OCI-LY7 (cell line): ENCODE measurements at regions not wholly inside any gene's neighbourhood (a gene's known extent, or its start where the extent isn't known, plus 50 kb on each side); places are given as distances from the start of the nearest gene placed in this dataset.

Source experiments
- EZH2phosphoT487 ChIP-seq: fragments of 200-600 bp; sonication (generic); IDR thresholded peaks from 2 replicates; pipeline ENCODE4 v1.6.1; 2018; ENCODE audit warnings: low read depth, borderline replicate concordance, mild to moderate bottlenecking, mixed run types, antibody characterized with exemption, low read length, moderate library complexity, mixed read lengths
- TF ChIP-seq, protein P1 (sequence below): fragments of 200-600 bp; sonication (generic); conservative IDR thresholded peaks from 2 replicates; pipeline ENCODE4 v1.5.1; 2014; ENCODE audit warnings: mild to moderate bottlenecking, antibody characterized with exemption, low read length, moderate library complexity, mixed read lengths

DNA sequence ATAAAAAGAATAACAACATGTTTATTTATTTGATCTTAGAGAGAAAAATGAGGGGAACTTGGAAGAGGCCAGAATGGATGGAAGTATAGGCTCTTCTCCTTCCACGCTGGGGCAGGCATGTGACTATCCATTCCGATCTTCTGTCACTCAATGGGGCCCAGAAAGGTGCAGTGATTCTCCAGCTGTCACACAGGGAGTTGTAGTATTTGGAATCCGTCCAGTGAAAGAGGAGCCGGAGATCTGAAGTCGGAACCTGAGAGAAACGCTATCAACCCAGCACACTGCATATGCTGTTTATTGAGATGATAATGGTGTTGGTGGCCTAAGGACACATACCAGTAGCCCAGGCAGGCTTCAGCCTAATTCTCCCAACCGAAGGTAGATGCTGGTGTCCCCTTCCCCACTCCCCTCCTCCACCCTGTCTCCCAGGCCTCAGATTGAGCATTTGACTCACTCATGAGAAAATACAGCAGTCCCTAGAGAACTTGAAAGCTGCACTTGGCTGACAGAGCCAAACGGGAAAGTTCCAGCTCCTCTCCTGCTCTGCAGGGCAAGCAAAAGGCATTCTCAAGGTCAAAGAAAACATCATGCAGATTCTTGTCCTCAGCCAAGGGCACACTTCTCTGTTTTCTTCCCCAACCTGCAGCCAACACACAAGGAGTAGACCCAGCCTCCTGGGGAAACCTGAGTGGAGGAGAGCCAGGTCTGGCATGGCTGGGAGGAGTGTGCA lies 100.4 kb downstream of the IRF2BPL start:
- TF ChIP-seq, protein P1, sequence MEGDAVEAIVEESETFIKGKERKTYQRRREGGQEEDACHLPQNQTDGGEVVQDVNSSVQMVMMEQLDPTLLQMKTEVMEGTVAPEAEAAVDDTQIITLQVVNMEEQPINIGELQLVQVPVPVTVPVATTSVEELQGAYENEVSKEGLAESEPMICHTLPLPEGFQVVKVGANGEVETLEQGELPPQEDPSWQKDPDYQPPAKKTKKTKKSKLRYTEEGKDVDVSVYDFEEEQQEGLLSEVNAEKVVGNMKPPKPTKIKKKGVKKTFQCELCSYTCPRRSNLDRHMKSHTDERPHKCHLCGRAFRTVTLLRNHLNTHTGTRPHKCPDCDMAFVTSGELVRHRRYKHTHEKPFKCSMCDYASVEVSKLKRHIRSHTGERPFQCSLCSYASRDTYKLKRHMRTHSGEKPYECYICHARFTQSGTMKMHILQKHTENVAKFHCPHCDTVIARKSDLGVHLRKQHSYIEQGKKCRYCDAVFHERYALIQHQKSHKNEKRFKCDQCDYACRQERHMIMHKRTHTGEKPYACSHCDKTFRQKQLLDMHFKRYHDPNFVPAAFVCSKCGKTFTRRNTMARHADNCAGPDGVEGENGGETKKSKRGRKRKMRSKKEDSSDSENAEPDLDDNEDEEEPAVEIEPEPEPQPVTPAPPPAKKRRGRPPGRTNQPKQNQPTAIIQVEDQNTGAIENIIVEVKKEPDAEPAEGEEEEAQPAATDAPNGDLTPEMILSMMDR, result no peak
- no peak for TF ChIP-seq EZH2phosphoT487
